ENCODE measurements at regions not wholly inside any gene's neighbourhood (a gene's known extent, or its start where the extent isn't known, plus 50 kb on each side); places are given as distances from the start of the nearest gene placed in this dataset.

DNA sequence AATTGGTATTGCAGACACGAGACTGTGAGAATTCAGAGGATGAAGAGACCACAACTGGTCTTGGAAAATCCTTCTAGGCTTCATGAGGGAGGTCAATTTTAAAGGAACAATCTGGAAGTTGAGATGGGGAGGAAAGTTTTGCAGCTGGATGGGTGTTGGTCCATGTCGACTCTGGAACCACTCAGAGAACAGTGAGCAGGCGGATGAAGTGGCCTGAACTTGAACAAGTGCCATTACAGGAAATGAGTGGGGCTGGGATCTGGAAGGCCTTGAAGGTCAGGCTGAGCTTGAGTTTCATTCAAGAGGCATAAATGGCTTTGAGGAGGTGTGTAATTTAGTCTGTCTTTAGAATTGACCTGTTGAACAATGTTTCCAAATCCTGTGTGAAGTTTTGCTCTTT, 140.9 kb downstream of the GALC start:
- H3K4me1 ChIP-seq = no peaks in the 10 kb centered on the region
- H3K9me3 ChIP-seq (replicated peaks) = no peaks in the 10 kb centered on the region
- H3K27ac ChIP-seq (replicated peaks) = no peak overlapping the region
- DNase-seq = no peak
- H3K4me3 ChIP-seq = no peak overlapping the region
- H3K27me3 ChIP-seq (ENCODE audit: low read depth) = no peaks in the 10 kb centered on the region
- intact Hi-C loops (cut with micrococcal nuclease) = no loop called here
- no peaks in the 10 kb centered on the region for H3K36me3 ChIP-seq
- TF ChIP-seq, protein P1, sequence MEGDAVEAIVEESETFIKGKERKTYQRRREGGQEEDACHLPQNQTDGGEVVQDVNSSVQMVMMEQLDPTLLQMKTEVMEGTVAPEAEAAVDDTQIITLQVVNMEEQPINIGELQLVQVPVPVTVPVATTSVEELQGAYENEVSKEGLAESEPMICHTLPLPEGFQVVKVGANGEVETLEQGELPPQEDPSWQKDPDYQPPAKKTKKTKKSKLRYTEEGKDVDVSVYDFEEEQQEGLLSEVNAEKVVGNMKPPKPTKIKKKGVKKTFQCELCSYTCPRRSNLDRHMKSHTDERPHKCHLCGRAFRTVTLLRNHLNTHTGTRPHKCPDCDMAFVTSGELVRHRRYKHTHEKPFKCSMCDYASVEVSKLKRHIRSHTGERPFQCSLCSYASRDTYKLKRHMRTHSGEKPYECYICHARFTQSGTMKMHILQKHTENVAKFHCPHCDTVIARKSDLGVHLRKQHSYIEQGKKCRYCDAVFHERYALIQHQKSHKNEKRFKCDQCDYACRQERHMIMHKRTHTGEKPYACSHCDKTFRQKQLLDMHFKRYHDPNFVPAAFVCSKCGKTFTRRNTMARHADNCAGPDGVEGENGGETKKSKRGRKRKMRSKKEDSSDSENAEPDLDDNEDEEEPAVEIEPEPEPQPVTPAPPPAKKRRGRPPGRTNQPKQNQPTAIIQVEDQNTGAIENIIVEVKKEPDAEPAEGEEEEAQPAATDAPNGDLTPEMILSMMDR (IDR thresholded peaks at IDR 0.05; ENCODE audit: borderline replicate concordance) = no peak

DNA sequence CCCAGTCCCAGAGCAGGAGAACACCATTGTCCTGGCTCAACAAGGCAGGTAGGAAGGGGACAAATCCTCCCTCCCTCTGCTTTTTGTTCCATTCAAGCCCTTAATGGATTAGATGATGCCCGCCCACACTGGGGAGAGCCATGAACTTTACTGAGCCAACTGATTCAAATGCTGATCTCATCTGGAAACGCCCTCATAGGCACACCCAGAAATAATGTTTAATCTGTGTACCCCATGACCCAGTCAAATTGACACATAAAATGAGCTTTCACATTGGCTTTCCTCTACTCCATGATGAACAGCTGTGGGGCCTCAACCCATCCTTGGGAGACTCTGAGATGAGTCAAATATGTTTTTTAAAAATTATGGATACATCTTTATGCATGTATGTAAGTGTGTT, 141.8 kb downstream of the GALC start:
- H3K4me3 ChIP-seq = no peak overlapping the region
- no peaks in the 10 kb centered on the region for H3K36me3 ChIP-seq
- TF ChIP-seq, protein P1 (IDR thresholded peaks at IDR 0.05; ENCODE audit: borderline replicate concordance) = no peak
- no peak for DNase-seq
- H3K27me3 ChIP-seq (ENCODE audit: low read depth) = no peaks in the 10 kb centered on the region
- H3K27ac ChIP-seq (replicated peaks) = no peak overlapping the region
- intact Hi-C loops (cut with micrococcal nuclease) = no loop called here
- H3K9me3 ChIP-seq (replicated peaks) = peaks cover 6% of the 10 kb centered on the region
- no peaks in the 10 kb centered on the region for H3K4me1 ChIP-seq

DNA sequence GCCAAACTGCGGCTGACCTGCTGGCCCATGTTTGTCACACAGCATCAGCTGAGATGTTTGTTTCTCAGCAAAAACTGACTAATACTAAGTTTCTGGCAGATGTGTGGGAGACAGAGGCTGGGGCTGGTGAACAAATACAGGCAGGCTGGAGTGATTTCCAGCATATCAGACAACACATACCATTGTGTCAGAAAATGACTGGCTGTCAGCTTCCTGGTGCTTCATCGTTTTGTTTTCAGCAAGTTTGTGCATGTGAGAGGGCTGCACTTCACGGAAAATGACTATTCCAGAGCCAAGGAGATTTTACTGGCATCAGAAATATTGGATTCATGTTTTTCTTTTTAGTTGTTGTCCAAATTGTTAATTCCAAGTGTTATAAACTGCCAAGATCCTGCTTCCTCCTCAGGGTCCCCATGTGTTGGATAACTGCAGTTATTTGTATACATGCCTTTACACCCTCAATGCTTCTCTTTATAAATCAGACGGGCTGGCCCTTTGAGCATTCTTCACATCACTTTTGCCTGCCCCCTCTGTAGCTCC, 145.7 kb downstream of the GALC start:
- Histone ChIP-seq H3K9me3 (replicated peaks) (peaks cover 6% of the 10 kb centered on the region), H3K27me3 (ENCODE audit: low read depth) (no peaks in the 10 kb centered on the region), H3K4me1 (no peaks in the 10 kb centered on the region), H3K36me3 (no peaks in the 10 kb centered on the region), H3K27ac (replicated peaks) (no peak overlapping the region), H3K4me3 (no peak overlapping the region)
- TF ChIP-seq, protein P1 (IDR thresholded peaks at IDR 0.05; ENCODE audit: borderline replicate concordance) = no peak
- DNase-seq = no peak
- intact Hi-C loops (cut with micrococcal nuclease) = no loop called here

DNA sequence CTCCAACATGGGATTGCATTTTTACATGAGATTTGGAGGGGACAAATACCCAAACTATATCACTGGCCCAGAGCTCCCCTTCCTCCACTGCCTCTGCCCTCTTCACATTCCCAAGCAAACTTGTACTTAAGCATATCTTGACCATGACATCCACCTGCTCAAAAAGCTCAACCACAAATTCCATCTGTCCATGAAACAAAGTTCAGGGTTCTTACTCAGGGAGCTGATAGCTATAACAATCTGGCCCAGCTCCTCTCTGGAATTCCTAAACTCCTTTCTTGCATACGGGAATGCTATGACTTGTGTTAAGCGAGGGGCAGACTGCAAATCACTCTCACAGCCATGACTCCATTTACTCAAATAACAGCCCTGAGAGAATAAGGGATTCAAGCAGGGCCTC, 152.1 kb downstream of the GALC start:
- H3K27me3 ChIP-seq (ENCODE audit: low read depth) = no peaks in the 10 kb centered on the region
- intact Hi-C loops (cut with micrococcal nuclease) = no loop called here
- H3K4me3 ChIP-seq = no peak overlapping the region
- H3K36me3 ChIP-seq = no peaks in the 10 kb centered on the region
- DNase-seq = no peak
- no peaks in the 10 kb centered on the region for H3K4me1 ChIP-seq
- no peaks in the 10 kb centered on the region for H3K9me3 ChIP-seq (replicated peaks)
- TF ChIP-seq, protein P1 (IDR thresholded peaks at IDR 0.05; ENCODE audit: borderline replicate concordance) = no peak
- no peak overlapping the region for H3K27ac ChIP-seq (replicated peaks)

DNA sequence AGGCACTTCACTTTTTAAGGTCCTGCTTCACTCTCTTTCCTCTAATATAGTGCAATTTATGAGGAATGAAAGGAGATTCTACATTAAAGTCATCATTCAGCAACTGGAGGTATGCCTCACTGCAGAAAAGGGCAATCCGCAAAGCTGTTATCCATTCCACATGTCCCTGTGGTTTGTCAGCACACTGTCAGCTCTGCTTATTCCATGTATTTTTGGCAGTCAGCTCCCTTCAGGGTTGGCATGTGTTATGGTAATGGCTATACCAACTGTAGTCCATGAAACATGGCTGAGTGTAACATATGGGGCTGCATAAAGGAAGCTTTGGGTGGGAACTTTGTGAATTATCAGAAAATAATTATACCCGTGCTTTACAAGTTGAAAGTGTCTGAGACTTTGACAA, 154.1 kb downstream of the GALC start:
- Histone ChIP-seq H3K4me1 (no peaks in the 10 kb centered on the region), H3K4me3 (no peak overlapping the region), H3K27ac (replicated peaks) (no peak overlapping the region), H3K9me3 (replicated peaks) (no peaks in the 10 kb centered on the region), H3K27me3 (ENCODE audit: low read depth) (no peaks in the 10 kb centered on the region), H3K36me3 (no peaks in the 10 kb centered on the region)
- intact Hi-C loops (cut with micrococcal nuclease) = no loop called here
- TF ChIP-seq, protein P1 (IDR thresholded peaks at IDR 0.05; ENCODE audit: borderline replicate concordance) = no peak
- DNase-seq = no peak

DNA sequence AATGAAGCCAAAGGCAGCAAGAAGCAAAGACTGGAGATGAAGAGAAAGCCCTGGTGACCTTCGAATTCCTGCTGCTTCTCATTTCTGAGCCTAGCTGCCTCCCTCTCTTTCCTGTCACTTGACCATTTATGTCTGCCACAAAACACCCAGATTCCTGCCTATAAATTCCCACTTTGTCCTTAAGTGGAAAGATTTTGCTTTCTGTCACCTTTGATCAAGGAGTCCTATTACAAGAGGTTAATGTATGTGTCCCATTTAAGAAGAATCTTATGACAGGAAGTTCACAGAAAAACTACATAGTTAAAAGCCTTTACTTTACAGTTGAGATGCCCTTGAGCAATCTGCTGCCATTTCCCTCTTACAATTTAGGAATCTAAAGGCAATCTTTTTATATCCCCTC, 155.7 kb downstream of the GALC start:
- Histone ChIP-seq H3K9me3 (replicated peaks) (no peaks in the 10 kb centered on the region), H3K27ac (replicated peaks) (no peak overlapping the region), H3K4me1 (no peaks in the 10 kb centered on the region), H3K36me3 (no peaks in the 10 kb centered on the region), H3K4me3 (no peak overlapping the region), H3K27me3 (ENCODE audit: low read depth) (no peaks in the 10 kb centered on the region)
- intact Hi-C loops (cut with micrococcal nuclease) = no loop called here
- TF ChIP-seq, protein P1 (IDR thresholded peaks at IDR 0.05; ENCODE audit: borderline replicate concordance) = no peak
- DNase-seq = no peak
